ENCODE measurements at regions not wholly inside any gene's neighbourhood (a gene's known extent, or its start where the extent isn't known, plus 50 kb on each side); places are given as distances from the start of the nearest gene placed in this dataset.

DNA sequence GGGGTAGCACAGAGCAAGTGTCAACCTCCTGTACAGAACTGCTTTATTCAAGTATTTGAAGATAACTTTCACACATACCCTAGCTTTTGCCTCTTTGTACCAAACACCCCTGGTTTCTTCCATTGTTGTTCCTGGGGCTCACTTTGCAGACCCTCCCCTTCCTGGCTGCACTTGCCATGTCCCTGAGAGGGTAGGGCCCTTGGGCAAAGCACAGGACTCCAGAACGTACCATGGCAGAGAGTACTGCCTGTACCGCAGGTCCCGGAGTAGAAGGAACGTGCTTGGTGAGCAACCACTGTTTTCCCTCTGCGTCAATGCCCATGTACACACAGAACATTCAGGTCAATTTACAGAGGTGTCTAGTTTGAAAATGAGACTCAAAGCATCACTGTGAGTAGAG lies 290.4 kb downstream of the EN1 start:
- H3K9me3 Mint-ChIP-seq: peaks cover 21% of the 10 kb centered on the region
- H3K27me3 Mint-ChIP-seq (ENCODE audit: low read depth): 0 out of 2 replicates have a peak, but pooled peaks cover 3% of the 10 kb centered on the region
- POLR2A ChIA-PET: no interaction called here
- no peaks in the 10 kb centered on the region for H3K36me3 Mint-ChIP-seq
- CTCF ChIA-PET: no interaction called here
- TF ChIP-seq CREM (CRISPR knock-in tag; IDR thresholded peaks at IDR 0.05) (no peak), TEAD4 (CRISPR knock-in tag; IDR thresholded peaks at IDR 0.05) (no peak), ZNF671 (CRISPR knock-in tag; IDR thresholded peaks at IDR 0.05) (no peak), ZBTB21 (CRISPR knock-in tag; IDR thresholded peaks at IDR 0.05; ENCODE audit: borderline replicate concordance) (no peak), NR3C1 (CRISPR knock-in tag; conservative IDR thresholded peaks at IDR 0.05; ENCODE audit: low read depth) (no peak), OVOL2 (CRISPR knock-in tag; IDR thresholded peaks at IDR 0.05; ENCODE audit: borderline replicate concordance) (no peak), GTF2I (CRISPR knock-in tag; conservative IDR thresholded peaks at IDR 0.05) (no peak), ZNF416 (CRISPR knock-in tag; IDR thresholded peaks at IDR 0.05) (no peak), GABPB1 (CRISPR knock-in tag; IDR thresholded peaks at IDR 0.05) (no peak), RELA (CRISPR knock-in tag; IDR thresholded peaks at IDR 0.05; ENCODE audit: borderline replicate concordance) (no peak), GRHL2 (CRISPR knock-in tag; IDR thresholded peaks at IDR 0.05; ENCODE audit: insufficient replicate concordance, severe bottlenecking) (no peak)
- TF ChIP-seq, protein P1, sequence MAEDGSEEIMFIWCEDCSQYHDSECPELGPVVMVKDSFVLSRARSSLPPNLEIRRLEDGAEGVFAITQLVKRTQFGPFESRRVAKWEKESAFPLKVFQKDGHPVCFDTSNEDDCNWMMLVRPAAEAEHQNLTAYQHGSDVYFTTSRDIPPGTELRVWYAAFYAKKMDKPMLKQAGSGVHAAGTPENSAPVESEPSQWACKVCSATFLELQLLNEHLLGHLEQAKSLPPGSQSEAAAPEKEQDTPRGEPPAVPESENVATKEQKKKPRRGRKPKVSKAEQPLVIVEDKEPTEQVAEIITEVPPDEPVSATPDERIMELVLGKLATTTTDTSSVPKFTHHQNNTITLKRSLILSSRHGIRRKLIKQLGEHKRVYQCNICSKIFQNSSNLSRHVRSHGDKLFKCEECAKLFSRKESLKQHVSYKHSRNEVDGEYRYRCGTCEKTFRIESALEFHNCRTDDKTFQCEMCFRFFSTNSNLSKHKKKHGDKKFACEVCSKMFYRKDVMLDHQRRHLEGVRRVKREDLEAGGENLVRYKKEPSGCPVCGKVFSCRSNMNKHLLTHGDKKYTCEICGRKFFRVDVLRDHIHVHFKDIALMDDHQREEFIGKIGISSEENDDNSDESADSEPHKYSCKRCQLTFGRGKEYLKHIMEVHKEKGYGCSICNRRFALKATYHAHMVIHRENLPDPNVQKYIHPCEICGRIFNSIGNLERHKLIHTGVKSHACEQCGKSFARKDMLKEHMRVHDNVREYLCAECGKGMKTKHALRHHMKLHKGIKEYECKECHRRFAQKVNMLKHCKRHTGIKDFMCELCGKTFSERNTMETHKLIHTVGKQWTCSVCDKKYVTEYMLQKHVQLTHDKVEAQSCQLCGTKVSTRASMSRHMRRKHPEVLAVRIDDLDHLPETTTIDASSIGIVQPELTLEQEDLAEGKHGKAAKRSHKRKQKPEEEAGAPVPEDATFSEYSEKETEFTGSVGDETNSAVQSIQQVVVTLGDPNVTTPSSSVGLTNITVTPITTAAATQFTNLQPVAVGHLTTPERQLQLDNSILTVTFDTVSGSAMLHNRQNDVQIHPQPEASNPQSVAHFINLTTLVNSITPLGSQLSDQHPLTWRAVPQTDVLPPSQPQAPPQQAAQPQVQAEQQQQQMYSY (CRISPR knock-in tag; IDR thresholded peaks at IDR 0.05): no peak
- TF ChIP-seq, protein P2, sequence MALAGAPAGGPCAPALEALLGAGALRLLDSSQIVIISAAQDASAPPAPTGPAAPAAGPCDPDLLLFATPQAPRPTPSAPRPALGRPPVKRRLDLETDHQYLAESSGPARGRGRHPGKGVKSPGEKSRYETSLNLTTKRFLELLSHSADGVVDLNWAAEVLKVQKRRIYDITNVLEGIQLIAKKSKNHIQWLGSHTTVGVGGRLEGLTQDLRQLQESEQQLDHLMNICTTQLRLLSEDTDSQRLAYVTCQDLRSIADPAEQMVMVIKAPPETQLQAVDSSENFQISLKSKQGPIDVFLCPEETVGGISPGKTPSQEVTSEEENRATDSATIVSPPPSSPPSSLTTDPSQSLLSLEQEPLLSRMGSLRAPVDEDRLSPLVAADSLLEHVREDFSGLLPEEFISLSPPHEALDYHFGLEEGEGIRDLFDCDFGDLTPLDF (CRISPR knock-in tag; IDR thresholded peaks at IDR 0.05): no peak
- TF ChIP-seq, protein P3, sequence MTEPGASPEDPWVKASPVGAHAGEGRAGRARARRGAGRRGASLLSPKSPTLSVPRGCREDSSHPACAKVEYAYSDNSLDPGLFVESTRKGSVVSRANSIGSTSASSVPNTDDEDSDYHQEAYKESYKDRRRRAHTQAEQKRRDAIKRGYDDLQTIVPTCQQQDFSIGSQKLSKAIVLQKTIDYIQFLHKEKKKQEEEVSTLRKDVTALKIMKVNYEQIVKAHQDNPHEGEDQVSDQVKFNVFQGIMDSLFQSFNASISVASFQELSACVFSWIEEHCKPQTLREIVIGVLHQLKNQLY (CRISPR knock-in tag; IDR thresholded peaks at IDR 0.05): no peak
- TF ChIP-seq, protein P4, sequence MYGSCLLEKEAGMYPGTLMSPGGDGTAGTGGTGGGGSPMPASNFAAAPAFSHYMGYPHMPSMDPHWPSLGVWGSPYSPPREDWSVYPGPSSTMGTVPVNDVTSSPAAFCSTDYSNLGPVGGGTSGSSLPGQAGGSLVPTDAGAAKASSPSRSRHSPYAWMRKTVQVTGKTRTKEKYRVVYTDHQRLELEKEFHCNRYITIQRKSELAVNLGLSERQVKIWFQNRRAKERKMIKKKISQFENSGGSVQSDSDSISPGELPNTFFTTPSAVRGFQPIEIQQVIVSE (CRISPR knock-in tag; IDR thresholded peaks at IDR 0.05; ENCODE audit: borderline replicate concordance): no peak
- TF ChIP-seq, protein P5, sequence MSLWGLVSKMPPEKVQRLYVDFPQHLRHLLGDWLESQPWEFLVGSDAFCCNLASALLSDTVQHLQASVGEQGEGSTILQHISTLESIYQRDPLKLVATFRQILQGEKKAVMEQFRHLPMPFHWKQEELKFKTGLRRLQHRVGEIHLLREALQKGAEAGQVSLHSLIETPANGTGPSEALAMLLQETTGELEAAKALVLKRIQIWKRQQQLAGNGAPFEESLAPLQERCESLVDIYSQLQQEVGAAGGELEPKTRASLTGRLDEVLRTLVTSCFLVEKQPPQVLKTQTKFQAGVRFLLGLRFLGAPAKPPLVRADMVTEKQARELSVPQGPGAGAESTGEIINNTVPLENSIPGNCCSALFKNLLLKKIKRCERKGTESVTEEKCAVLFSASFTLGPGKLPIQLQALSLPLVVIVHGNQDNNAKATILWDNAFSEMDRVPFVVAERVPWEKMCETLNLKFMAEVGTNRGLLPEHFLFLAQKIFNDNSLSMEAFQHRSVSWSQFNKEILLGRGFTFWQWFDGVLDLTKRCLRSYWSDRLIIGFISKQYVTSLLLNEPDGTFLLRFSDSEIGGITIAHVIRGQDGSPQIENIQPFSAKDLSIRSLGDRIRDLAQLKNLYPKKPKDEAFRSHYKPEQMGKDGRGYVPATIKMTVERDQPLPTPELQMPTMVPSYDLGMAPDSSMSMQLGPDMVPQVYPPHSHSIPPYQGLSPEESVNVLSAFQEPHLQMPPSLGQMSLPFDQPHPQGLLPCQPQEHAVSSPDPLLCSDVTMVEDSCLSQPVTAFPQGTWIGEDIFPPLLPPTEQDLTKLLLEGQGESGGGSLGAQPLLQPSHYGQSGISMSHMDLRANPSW (CRISPR knock-in tag; conservative IDR thresholded peaks at IDR 0.05; ENCODE audit: low read depth): no peak
- peaks cover 11% of the 10 kb centered on the region for H3K4me1 Mint-ChIP-seq
- DNase-seq (ENCODE audit: low spot score) (no peak), ATAC-seq (no peak)
- H3K27ac Mint-ChIP-seq: no peak overlapping the region
- no peak overlapping the region for H3K4me3 Mint-ChIP-seq

DNA sequence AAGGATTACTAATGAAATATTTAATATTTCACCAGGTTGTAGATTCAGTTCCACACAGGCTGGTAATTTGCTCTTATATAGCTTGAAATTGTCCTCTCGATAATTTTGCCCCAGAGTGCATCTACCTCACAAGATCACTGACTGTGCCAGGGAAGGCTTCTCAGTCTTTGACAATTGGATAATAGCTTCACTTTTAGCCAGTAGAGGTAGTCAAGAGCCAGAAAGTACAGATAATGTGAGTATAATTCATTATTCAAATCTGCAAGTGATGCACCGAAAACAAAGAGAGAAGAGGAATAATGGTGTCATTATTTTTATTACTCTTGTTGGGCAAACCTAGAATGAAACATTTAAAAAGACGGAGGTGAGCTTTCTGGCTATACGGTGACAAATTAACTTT lies 292.8 kb downstream of the EN1 start:
- DNase-seq (ENCODE audit: low spot score) (no peak), ATAC-seq (0 out of 2 replicates have a peak, but pooled peaks have one; percentile 34)
- Mint-ChIP-seq H3K4me1 (peaks cover 2% of the 10 kb centered on the region), H3K4me3 (no peak overlapping the region), H3K27me3 (ENCODE audit: low read depth) (0 out of 2 replicates have a peak, but pooled peaks cover 3% of the 10 kb centered on the region), H3K9me3 (peaks cover 13% of the 10 kb centered on the region), H3K36me3 (no peaks in the 10 kb centered on the region), H3K27ac (no peak overlapping the region)
- POLR2A ChIA-PET: no interaction called here
- CTCF ChIA-PET: interaction anchor here (1.0 to 1.1 kb wide), 2 partner anchors 14 to 272 kb away, joined by 3 to 4 read pairs; no protein-coding TSS in a partner anchor
- TF ChIP-seq CBFB (CRISPR knock-in tag; IDR thresholded peaks at IDR 0.05; ENCODE audit: low read depth): no peak
- TF ChIP-seq TEAD1 (CRISPR knock-in tag; IDR thresholded peaks at IDR 0.05): no peak
- TF ChIP-seq GABPB1 (CRISPR knock-in tag; IDR thresholded peaks at IDR 0.05): no peak
- TF ChIP-seq NFYB (CRISPR knock-in tag; conservative IDR thresholded peaks at IDR 0.05; ENCODE audit: low read depth): no peak
- no peak for TF ChIP-seq ZNF423 (CRISPR knock-in tag; IDR thresholded peaks at IDR 0.05)
- no peak for TF ChIP-seq CREB1 (CRISPR knock-in tag; IDR thresholded peaks at IDR 0.05)
- TF ChIP-seq, protein P6, sequence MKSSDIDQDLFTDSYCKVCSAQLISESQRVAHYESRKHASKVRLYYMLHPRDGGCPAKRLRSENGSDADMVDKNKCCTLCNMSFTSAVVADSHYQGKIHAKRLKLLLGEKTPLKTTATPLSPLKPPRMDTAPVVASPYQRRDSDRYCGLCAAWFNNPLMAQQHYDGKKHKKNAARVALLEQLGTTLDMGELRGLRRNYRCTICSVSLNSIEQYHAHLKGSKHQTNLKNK (CRISPR knock-in tag; IDR thresholded peaks at IDR 0.05): no peak
- TF ChIP-seq NR2C2 (CRISPR knock-in tag; IDR thresholded peaks at IDR 0.05): no peak
- no peak for TF ChIP-seq CREM (CRISPR knock-in tag; IDR thresholded peaks at IDR 0.05)

Data from WTC11 (cell line).